ENCODE measurements at regions not wholly inside any gene's neighbourhood (a gene's known extent, or its start where the extent isn't known, plus 50 kb on each side); places are given as distances from the start of the nearest gene placed in this dataset.
"Not testable (repeated sequence)": the region's sequence is repeated elsewhere in the genome, so short reads cannot be mapped to it uniquely, and the experiment has no call there.

DNA sequence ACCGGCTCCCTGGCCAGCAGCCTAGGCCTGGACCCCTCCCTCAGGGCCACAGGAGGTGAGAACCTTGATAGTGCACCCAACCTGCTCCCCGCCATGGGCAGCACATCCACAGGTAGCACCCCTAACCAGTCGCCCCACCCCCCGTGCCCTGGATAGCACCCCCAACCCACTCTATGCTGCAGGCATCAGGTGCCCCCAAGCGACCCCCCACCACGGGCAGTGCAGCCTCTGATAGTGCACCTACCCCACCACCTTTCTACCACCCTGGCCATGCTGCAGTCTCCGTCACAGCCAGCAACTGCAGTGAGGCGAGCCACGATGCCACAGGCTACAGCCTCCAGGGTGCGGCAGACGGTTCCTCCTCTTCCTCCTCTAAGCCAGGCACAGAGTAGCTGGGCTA lies 55.6 kb downstream of the SOWAHC start:
- ChIA-PET POLR2A (no interaction called here), CTCF (no interaction called here)
- no peak for TF ChIP-seq L3MBTL2 (conservative IDR thresholded peaks at IDR 0.05)
- no peak for TF ChIP-seq ARNT (IDR thresholded peaks at IDR 0.05)
- DNase-seq (ENCODE audit: extremely low spot score), result no peak

- DNase-seq (ENCODE audit: extremely low spot score), result no peak
- ChIA-PET POLR2A (no interaction called here), CTCF (no interaction called here)
- TF ChIP-seq ZNF384 (IDR thresholded peaks at IDR 0.05), result no peak
- TF ChIP-seq CTBP1 (IDR thresholded peaks at IDR 0.05; ENCODE audit: borderline replicate concordance), result no peak
- no peak for TF ChIP-seq FOXA1 (IDR thresholded peaks at IDR 0.05)
- no peak for TF ChIP-seq ELF4 (IDR thresholded peaks at IDR 0.05)
- TF ChIP-seq PKNOX1 (IDR thresholded peaks at IDR 0.05), result no peak
- TF ChIP-seq FOXK2 (IDR thresholded peaks at IDR 0.05), result no peak
- no peak for TF ChIP-seq NFRKB (IDR thresholded peaks at IDR 0.05)
- no peak for TF ChIP-seq BHLHE40 (IDR thresholded peaks at IDR 0.05; ENCODE audit: borderline replicate concordance)
- no peak for TF ChIP-seq ARNT (IDR thresholded peaks at IDR 0.05)
- TF ChIP-seq FOXM1 (IDR thresholded peaks at IDR 0.05; ENCODE audit: borderline replicate concordance), result no peak
- TF ChIP-seq SP1 (IDR thresholded peaks at IDR 0.05), result no peak
- TF ChIP-seq HDGF (IDR thresholded peaks at IDR 0.05; ENCODE audit: borderline replicate concordance), result no peak
- no peak for TF ChIP-seq TARDBP (IDR thresholded peaks at IDR 0.05)
These were observed 56.6 kb downstream of the SOWAHC start for GRCh38 chr2:109670556-109671411.

DNA sequence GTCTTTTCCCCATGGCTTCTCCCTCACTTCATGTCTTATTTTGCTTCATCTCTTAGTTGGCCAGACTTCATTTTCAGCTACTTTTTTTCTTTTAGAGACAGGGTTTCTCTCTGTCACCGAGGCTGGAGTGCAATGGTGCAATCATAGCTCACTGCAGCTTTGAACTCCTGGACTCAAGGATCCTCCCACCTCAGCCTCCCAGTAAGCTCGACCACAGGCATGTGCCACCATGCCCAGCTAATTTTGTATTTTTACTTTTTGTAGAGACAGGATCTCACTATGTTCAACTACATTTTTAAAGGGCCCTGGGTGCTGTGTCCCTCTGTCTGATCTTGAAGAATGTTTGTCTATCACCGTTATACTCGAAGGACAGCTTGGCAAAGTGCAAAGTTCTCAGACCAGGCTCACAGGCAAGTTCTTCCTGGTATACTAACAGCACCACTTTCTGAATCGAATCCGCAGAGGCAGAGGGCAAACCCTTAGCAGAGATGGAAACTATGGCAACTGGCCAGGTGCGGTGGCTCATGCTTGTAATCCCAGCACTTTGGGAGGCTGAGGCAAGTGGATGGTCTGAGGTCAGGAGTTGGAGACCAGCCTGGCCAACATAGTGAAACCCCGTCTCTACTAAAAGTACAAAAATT lies 60.9 kb downstream of the SOWAHC start:
- CTCF ChIA-PET, result interaction anchor here (0.6 kb wide), 1 partner anchor 14 kb away, joined by 3 read pairs; no protein-coding TSS in a partner anchor
- DNase-seq (ENCODE audit: extremely low spot score), result no peak
- TF ChIP-seq LEF1 (IDR thresholded peaks at IDR 0.05; ENCODE audit: borderline replicate concordance) (no peak), ARNT (IDR thresholded peaks at IDR 0.05) (no peak), SUZ12 (IDR thresholded peaks at IDR 0.05) (no peak), NFRKB (IDR thresholded peaks at IDR 0.05) (no peak), HDGF (IDR thresholded peaks at IDR 0.05; ENCODE audit: borderline replicate concordance) (no peak), L3MBTL2 (conservative IDR thresholded peaks at IDR 0.05) (no peak), ZNF384 (IDR thresholded peaks at IDR 0.05) (no peak), TARDBP (IDR thresholded peaks at IDR 0.05) (no peak)
- POLR2A ChIA-PET, result interaction anchor here (1.1 to 1.4 kb wide), 2 partner anchors 19 to 60 kb away, joined by 3 read pairs; no protein-coding TSS in a partner anchor

GRCh38 chr2:109675666-109676345 lies 61.6 kb downstream of the SOWAHC start:
- CTCF ChIA-PET, result no interaction called here
- DNase-seq (ENCODE audit: extremely low spot score), result no peak

GRCh38 chr2:109676346-109676902 lies 62.3 kb downstream of the SOWAHC start:
- no peak for TF ChIP-seq L3MBTL2 (conservative IDR thresholded peaks at IDR 0.05)
- TF ChIP-seq BHLHE40 (IDR thresholded peaks at IDR 0.05; ENCODE audit: borderline replicate concordance), result no peak
- no peak for TF ChIP-seq NFRKB (IDR thresholded peaks at IDR 0.05)
- no peak for TF ChIP-seq SUZ12 (IDR thresholded peaks at IDR 0.05)
- no peak for TF ChIP-seq PKNOX1 (IDR thresholded peaks at IDR 0.05)
- no peak for TF ChIP-seq HDGF (IDR thresholded peaks at IDR 0.05; ENCODE audit: borderline replicate concordance)
- TF ChIP-seq LEF1 (IDR thresholded peaks at IDR 0.05; ENCODE audit: borderline replicate concordance), result no peak
- TF ChIP-seq TARDBP (IDR thresholded peaks at IDR 0.05), result no peak
- TF ChIP-seq CTBP1 (IDR thresholded peaks at IDR 0.05; ENCODE audit: borderline replicate concordance), result no peak
- no peak for TF ChIP-seq FOXM1 (IDR thresholded peaks at IDR 0.05; ENCODE audit: borderline replicate concordance)
- TF ChIP-seq FOXA1 (IDR thresholded peaks at IDR 0.05), result no peak
- no peak for TF ChIP-seq ELF4 (IDR thresholded peaks at IDR 0.05)
- TF ChIP-seq SP1 (IDR thresholded peaks at IDR 0.05), result no peak
- ChIA-PET CTCF (no interaction called here), POLR2A (no interaction called here)
- DNase-seq (ENCODE audit: extremely low spot score), result no peak

More at GRCh38 chr2:109675666-109676345, 61.6 kb downstream of the SOWAHC start:
- TF ChIP-seq FOXA1 (IDR thresholded peaks at IDR 0.05) (no peak), ELF4 (IDR thresholded peaks at IDR 0.05) (no peak), PKNOX1 (IDR thresholded peaks at IDR 0.05) (no peak), SUZ12 (IDR thresholded peaks at IDR 0.05) (no peak), CTBP1 (IDR thresholded peaks at IDR 0.05; ENCODE audit: borderline replicate concordance) (no peak), HDGF (IDR thresholded peaks at IDR 0.05; ENCODE audit: borderline replicate concordance) (no peak), BHLHE40 (IDR thresholded peaks at IDR 0.05; ENCODE audit: borderline replicate concordance) (no peak), TARDBP (IDR thresholded peaks at IDR 0.05) (no peak), ZNF384 (IDR thresholded peaks at IDR 0.05) (no peak), LEF1 (IDR thresholded peaks at IDR 0.05; ENCODE audit: borderline replicate concordance) (no peak), L3MBTL2 (conservative IDR thresholded peaks at IDR 0.05) (no peak)
- POLR2A ChIA-PET, result interaction anchor here (1.1 kb wide), 1 partner anchor 61 kb away, joined by 3 read pairs; no protein-coding TSS in a partner anchor

DNA sequence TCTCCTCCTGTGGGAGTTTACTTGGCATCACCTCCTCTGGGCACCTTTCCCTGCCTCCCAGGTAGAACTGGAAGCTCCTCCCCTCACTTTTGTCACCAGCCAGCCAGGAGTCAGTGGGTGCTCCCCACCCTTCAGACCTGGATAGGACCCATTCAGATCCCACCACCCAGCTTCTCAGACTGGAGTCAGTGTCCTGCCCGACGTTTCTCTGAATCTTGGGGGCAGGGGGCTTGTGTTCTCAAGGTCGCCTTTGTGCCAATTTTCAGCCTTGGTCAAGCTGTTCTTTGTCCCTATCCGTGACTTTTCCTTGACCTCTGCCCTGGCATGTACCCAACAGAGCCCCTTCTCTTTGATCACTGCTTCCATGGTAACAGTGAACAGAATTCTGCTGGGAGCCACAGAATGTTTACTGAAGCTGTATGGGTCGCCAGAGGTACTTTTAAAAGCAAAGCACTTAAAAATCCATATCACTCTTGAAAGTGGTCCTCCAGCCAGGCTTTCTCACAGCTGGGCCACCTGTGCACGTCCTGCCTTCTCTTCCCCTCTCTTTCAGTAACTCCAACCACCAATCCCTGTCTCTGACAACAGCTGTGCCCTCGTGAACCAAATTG lies 63.1 kb downstream of the SOWAHC start:
- DNase-seq (ENCODE audit: extremely low spot score); POLR2A ChIA-PET; CTCF ChIA-PET: not testable (repeated sequence)
